GM19035 (cell line): ENCODE measurements at regions not wholly inside any gene's neighbourhood (a gene's known extent, or its start where the extent isn't known, plus 50 kb on each side); places are given as distances from the start of the nearest gene placed in this dataset.
"Not testable (repeated sequence)": the region's sequence is repeated elsewhere in the genome, so short reads cannot be mapped to it uniquely, and the experiment has no call there.

ENCODE experiments used
- ATAC-seq: cut with Tn5 transposase; IDR thresholded peaks from one replicate; pipeline ENCODE4 v1.9.1; 2021; ENCODE audit not compliant: unreplicated experiment

GRCh38 chr2:61774351-61774750 lies 79.5 kb downstream of the FAM161A start:
- ATAC-seq: no peak

GRCh38 chr2:61771904-61772845 lies 81.7 kb downstream of the FAM161A start:
- no peak for ATAC-seq

DNA sequence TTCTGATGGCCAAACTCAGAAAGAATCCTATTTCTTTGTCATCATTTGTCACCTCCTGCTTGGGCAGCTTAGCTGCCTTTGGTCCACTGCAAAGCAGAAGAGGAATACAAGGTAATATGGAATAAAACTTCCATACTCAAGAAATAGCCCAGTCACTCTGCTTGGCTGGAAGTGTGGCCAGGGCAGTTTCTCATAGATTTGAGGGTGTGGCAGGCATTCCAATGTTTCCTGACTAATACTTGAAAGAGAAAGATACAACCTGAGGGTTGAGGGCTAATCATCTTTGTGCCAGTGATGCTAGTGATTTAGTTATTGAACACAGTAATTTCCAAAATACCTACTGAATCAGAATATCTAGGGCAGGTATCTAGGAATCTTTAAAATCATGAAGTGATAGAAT lies 83.1 kb downstream of the FAM161A start:
- ATAC-seq: no peak

DNA sequence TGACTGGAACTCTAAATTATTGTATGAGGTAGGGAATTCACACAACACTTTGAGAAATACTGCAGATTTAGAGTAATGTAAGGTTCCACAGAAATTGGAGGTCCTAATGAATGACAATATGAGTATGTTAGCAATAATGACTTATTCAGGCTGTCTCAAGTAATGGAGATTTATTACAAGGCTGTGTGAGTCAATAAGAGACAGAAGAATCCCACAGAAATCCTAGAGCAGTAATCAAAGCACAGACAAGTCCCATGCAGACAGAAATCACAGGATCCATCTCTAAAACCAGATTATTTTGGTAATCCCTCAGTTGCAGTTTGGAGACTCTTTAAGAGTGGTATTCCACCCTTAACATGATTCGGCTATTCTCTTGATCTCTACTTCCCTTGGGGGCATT lies 83.6 kb downstream of the FAM161A start:
- no peak for ATAC-seq

DNA sequence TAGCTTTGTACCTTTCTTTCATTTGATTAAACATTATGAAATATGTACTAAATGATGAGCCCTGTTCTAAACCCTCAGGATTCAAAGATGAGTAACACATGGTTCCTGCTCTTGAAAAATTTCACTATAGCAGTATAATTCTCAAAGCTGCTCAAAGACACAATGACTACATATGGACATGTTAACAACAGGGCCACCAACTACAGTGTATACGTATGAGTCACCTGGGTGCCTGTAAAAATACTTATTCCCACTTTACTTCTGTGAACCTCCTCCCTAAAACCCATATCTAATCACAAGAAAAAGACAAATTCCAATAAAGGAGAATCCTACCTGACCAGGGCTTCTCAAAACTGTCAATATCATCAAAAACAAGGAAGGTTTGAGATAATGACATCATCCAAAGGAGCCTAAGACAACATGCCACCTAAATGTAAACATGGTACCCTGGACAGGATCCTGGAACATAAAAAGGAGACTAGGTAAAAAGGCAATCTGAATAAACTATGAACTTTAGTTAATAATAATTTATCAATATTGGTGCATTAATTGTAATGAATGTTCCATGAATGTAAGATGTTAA lies 84.7 kb downstream of the FAM161A start:
- no peak for ATAC-seq

DNA sequence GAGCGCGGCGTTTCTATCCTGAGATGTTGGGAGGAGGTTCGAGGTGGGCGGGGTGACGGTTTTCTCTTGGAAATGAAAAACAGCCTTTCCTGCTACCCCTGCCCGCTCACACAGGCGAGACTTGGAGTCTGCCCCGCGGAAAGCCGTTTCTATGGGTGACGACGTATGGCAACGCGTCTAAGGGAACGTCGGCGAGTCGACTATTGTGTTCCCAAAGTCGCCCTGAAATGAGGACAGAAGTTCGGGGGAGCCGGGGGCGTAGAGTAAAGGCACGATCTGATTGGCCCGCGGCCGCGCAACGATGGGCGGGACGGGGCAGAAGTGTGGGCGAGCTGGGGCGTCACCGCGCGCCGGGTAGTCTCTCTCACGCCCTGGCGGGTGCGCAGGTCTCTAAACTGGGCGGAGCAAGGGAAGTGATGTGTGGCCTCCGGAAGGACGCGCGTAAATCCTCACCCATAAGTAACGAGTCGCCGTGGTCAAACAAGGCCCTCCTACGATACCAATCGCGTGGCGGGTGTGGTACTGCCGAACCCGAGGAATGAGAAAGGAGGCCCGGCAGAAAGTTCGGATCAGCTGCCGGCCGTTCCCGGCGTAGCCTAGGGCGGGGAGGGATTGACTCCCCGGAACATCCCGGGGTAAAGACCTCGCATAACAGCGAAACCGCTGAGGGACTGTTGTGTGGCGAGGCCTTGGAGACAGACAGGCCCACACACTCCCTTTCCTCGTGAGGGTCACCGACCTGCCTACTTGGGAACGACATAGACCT lies 89.6 kb downstream of the FAM161A start:
- peak; percentile 97 for ATAC-seq

DNA sequence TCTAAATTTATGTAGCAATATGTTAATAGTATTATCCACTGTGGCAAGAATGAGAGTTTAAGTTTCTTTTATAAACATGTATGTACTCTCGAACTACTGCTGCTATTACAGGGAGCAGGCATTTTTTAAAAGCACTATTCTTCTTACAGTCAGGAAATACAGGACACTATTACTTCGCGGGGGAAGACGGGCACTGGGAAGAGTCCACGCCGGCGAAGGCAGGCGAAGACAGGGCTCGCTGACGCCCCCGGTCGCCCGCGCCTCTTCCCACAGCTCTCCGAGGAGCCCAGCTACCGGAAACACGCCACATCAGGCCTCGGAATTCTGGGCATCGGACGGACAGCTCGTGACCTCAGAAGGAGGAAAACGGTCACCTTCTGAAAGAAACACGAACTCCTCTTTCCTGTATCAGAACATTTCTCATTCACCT lies 90.2 kb downstream of the FAM161A start:
- ATAC-seq: peak; percentile 15

- no peak for ATAC-seq
Observed at GRCh38 chr2:61762292-61762691, 91.6 kb downstream of the FAM161A start.

- no peak for ATAC-seq
Observed at GRCh38 chr2:61759718-61760117, 94.1 kb downstream of the FAM161A start.

DNA sequence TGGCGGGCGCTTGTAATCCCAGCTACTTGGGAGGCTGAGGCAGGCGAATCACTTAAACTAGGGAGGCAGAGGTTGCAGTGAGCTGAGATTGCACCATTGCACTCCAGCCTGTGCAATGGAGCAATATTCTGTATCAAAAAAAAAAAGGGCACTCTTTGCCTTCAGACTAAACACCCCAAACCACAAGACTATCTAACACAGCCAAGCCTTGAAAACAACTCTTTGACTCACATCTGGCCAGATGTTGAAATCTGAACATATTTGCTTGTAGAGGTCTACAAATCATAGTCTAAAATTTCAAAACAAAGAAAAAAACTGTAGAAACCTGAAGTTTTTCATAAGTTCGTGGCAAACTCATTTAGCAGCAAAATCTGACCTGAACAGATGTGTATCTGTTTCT lies 94.9 kb downstream of the FAM161A start:
- ATAC-seq: no peak

- ATAC-seq: no peak
Observed at GRCh38 chr2:61758159-61758558, 95.7 kb downstream of the FAM161A start.

- ATAC-seq: no peak
Observed at GRCh38 chr2:61753512-61753911, 100.3 kb downstream of the FAM161A start.

DNA sequence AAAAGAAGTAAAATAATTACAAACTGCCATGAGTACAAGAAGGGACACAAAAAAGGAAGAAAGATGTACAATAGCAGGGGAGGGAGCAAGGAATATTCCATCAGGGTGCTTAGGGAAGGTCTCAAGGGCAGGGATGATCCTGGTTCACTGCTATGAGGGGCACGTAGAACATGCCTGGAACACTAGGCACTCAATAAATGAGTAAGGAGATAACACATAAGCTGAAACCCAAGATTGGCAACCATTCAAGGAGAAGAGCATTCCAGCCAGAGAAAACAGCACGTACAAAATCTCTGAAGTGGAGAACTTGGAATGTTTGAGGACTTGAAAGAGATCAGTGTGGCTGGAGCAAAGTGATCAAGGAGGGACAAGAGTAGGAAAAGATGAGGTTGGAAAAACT lies 103.2 kb downstream of the FAM161A start:
- no peak for ATAC-seq

GRCh38 chr2:61742955-61743354 lies 110.9 kb downstream of the FAM161A start:
- no peak for ATAC-seq

DNA sequence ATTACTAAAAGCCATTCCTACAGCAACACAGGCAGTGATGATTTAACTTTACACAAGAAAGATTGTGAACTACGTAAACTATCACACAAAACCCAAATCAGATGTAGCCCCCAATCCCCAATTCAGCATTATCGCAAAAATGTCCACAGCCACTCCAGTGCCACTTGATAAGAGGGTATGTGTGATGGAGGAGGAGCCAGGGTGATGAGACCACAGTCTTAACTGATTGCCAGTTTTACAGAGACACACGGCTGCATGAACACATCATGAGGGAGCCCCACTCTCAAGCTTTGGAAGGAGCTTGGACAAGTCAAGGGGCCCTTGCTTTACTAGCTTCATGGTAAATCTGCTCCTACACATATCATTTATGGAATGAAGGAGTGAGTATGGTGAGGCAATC lies 116.0 kb downstream of the FAM161A start:
- no peak for ATAC-seq

DNA sequence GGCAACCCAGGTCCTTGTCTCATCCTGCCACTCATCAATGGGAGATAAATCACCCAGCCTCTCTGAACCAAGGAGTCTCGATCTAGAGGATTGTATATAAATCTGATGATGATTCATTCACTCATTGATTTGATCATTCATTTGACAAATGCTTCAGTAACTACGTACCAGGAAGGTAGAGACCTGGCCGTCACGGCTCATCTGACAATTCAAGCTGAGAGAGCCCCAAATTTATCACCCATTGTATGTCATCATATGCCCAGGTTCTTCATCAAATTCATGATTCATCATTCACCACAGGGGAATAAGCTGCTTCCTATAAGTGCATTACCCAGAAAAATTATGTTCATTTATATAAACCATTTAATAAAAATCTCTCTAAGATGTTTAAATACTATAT lies 116.9 kb downstream of the FAM161A start:
- ATAC-seq: no peak

GRCh38 chr2:61733563-61733962 lies 120.3 kb downstream of the FAM161A start:
- ATAC-seq: no peak

DNA sequence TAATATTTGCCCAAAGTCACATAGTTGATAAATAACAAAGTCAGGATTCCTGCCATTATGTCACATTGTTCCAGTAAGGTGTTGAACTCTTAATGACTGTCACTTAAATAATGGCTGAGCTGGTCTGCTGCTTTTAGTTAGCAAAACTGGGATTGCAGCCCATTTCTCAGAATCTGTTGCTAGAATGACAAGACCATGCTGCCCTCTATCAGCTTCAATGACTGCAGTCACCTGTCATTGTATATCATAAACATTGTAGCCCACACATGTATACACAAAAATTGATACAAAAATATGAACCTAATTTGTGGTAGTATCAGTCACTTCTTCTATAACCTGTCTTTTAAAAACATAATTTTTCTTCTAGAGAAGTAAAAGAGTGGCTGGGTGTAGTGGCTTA lies 121.1 kb downstream of the FAM161A start:
- ATAC-seq: no peak

DNA sequence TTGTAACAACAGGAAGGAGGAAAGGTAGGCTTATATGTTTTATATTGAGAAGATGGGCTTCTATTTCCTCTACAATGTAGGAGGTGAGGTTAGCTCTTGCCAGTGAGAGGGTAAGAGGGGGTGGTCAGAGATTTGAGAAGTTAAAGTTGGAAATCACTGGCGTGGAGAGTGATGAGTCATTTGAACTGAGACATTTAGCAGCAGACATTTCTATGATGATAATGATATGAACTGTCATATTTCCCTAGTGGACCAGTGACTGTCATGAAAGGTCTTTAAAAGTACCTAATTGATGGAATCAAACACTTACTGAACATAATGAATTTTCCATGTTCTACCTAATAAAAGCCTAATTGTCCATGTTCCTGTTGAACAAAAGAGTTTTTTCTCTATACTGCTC lies 126.1 kb downstream of the FAM161A start:
- ATAC-seq: no peak

- no peak for ATAC-seq
Observed at GRCh38 chr2:61726456-61727209, 127.2 kb downstream of the FAM161A start.

- ATAC-seq: not testable (repeated sequence)
Observed at GRCh38 chr2:61723364-61723763, 130.5 kb downstream of the FAM161A start.
